ENCODE measurements at regions not wholly inside any gene's neighbourhood (a gene's known extent, or its start where the extent isn't known, plus 50 kb on each side); places are given as distances from the start of the nearest gene placed in this dataset.

- H3K18ac ChIP-seq (ENCODE audit: low read length), result no peak overlapping the region
- no peak overlapping the region for H3K14ac ChIP-seq (ENCODE audit: low read length)
- no peak overlapping the region for H3K9ac ChIP-seq (ENCODE audit: low read length)
- H3K4me3 ChIP-seq (ENCODE audit: low read depth, low read length), result no peak overlapping the region
- H3K27ac ChIP-seq (ENCODE audit: low read depth, low read length), result no peak overlapping the region
- no peak overlapping the region for H3K4ac ChIP-seq (ENCODE audit: low read depth, low read length)
- H3K79me1 ChIP-seq (ENCODE audit: low read length), result peaks cover 2% of the 10 kb centered on the region
- no peaks in the 10 kb centered on the region for H3K36me3 ChIP-seq (ENCODE audit: control insufficient read depth in 1 of 2, insufficient read depth in 2 of 2, low read length in 2 of 2)
- no peaks in the 10 kb centered on the region for H3K27me3 ChIP-seq (ENCODE audit: insufficient read depth, low read length)
- no peak overlapping the region for H3K4me2 ChIP-seq (ENCODE audit: low read length)
- H2BK12ac ChIP-seq (ENCODE audit: low read length), result peak overlapping the region; percentile 86
- no peaks in the 10 kb centered on the region for H3K9me3 ChIP-seq (ENCODE audit: insufficient read depth, low read depth, low read length)
- H2AFZ ChIP-seq (ENCODE audit: insufficient read depth, low read length, poor library complexity), result no peak overlapping the region
- H4K8ac ChIP-seq (ENCODE audit: low read depth, low read length), result no peak overlapping the region
- no CpG with 5 or more reads among the region's 2 CpGs for WGBS (ENCODE audit: extremely low coverage, insufficient coverage, insufficient read length)
- H2AK5ac ChIP-seq (ENCODE audit: low read length), result peak overlapping the region; percentile 64
- H3K79me2 ChIP-seq (ENCODE audit: control insufficient read depth, insufficient read depth, low read length, poor library complexity), result no peaks in the 10 kb centered on the region
- DNase-seq, result no peak
- H4K12ac ChIP-seq (ENCODE audit: low read depth, low read length), result no peak overlapping the region
- H2BK120ac ChIP-seq (ENCODE audit: insufficient read depth, low read length, poor library complexity), result peak overlapping the region; percentile 46
- peaks cover 0 to 3% of the 10 kb centered on the region in 2 experiments for H3K4me1 ChIP-seq (ENCODE audit: control insufficient read depth in 1 of 2, insufficient read depth in 2 of 2, low read length in 2 of 2)
- H2BK5ac ChIP-seq (ENCODE audit: low read depth, low read length, poor library complexity), result peak overlapping the region; percentile 75
- H4K91ac ChIP-seq (ENCODE audit: low read depth, low read length), result peak overlapping the region; percentile 74
- H3K23ac ChIP-seq (ENCODE audit: low read length), result no peak overlapping the region
These were observed 163.3 kb downstream of the JCAD start for GRCh38 chr10:29896053-29896452.

GRCh38 chr10:29895456-29895855, 163.9 kb downstream of the JCAD start:
- WGBS (ENCODE audit: extremely low coverage, insufficient coverage, insufficient read length), result no CpG with 5 or more reads among the region's 6 CpGs
- no peak overlapping the region for H3K23ac ChIP-seq (ENCODE audit: low read length)
- H3K9ac ChIP-seq (ENCODE audit: low read length), result no peak overlapping the region
- H4K8ac ChIP-seq (ENCODE audit: low read depth, low read length), result no peak overlapping the region
- no peaks in the 10 kb centered on the region for H3K79me2 ChIP-seq (ENCODE audit: control insufficient read depth, insufficient read depth, low read length, poor library complexity)
- H3K79me1 ChIP-seq (ENCODE audit: low read length), result peaks cover 2% of the 10 kb centered on the region
- H3K14ac ChIP-seq (ENCODE audit: low read length), result no peak overlapping the region
- H2BK120ac ChIP-seq (ENCODE audit: insufficient read depth, low read length, poor library complexity), result no peak overlapping the region
- H2BK12ac ChIP-seq (ENCODE audit: low read length), result no peak overlapping the region
- H4K91ac ChIP-seq (ENCODE audit: low read depth, low read length), result no peak overlapping the region
- H2AFZ ChIP-seq (ENCODE audit: insufficient read depth, low read length, poor library complexity), result no peak overlapping the region
- H3K4ac ChIP-seq (ENCODE audit: low read depth, low read length), result no peak overlapping the region
- no peak overlapping the region for H4K12ac ChIP-seq (ENCODE audit: low read depth, low read length)
- peaks cover 0 to 3% of the 10 kb centered on the region in 2 experiments for H3K4me1 ChIP-seq (ENCODE audit: control insufficient read depth in 1 of 2, insufficient read depth in 2 of 2, low read length in 2 of 2)
- DNase-seq, result peak; percentile 85 to 87
- H3K27ac ChIP-seq (ENCODE audit: low read depth, low read length), result peak overlapping the region; percentile 48
- no peak overlapping the region for H2AK5ac ChIP-seq (ENCODE audit: low read length)
- no peaks in the 10 kb centered on the region for H3K36me3 ChIP-seq (ENCODE audit: control insufficient read depth in 1 of 2, insufficient read depth in 2 of 2, low read length in 2 of 2)
- H3K4me2 ChIP-seq (ENCODE audit: low read length), result no peak overlapping the region
- no peak overlapping the region for H3K18ac ChIP-seq (ENCODE audit: low read length)
- no peak overlapping the region for H2BK5ac ChIP-seq (ENCODE audit: low read depth, low read length, poor library complexity)
- H3K4me3 ChIP-seq (ENCODE audit: low read depth, low read length), result no peak overlapping the region
- no peaks in the 10 kb centered on the region for H3K9me3 ChIP-seq (ENCODE audit: insufficient read depth, low read depth, low read length)
- H3K27me3 ChIP-seq (ENCODE audit: insufficient read depth, low read length), result no peaks in the 10 kb centered on the region

GRCh38 chr10:29888321-29888720, 171.1 kb downstream of the JCAD start:
- H2AFZ ChIP-seq (ENCODE audit: insufficient read depth, low read length, poor library complexity), result no peak overlapping the region
- no peak overlapping the region for H3K4me3 ChIP-seq (ENCODE audit: low read depth, low read length)
- H3K79me2 ChIP-seq (ENCODE audit: control insufficient read depth, insufficient read depth, low read length, poor library complexity), result no peaks in the 10 kb centered on the region
- no peak overlapping the region for H3K23ac ChIP-seq (ENCODE audit: low read length)
- H2BK120ac ChIP-seq (ENCODE audit: insufficient read depth, low read length, poor library complexity), result no peak overlapping the region
- H4K8ac ChIP-seq (ENCODE audit: low read depth, low read length), result no peak overlapping the region
- H4K12ac ChIP-seq (ENCODE audit: low read depth, low read length), result no peak overlapping the region
- H3K79me1 ChIP-seq (ENCODE audit: low read length), result no peaks in the 10 kb centered on the region
- H3K27me3 ChIP-seq (ENCODE audit: insufficient read depth, low read length), result no peaks in the 10 kb centered on the region
- no peak overlapping the region for H3K18ac ChIP-seq (ENCODE audit: low read length)
- no CpG with 5 or more reads among the region's 1 CpG for WGBS (ENCODE audit: extremely low coverage, insufficient coverage, insufficient read length)
- H3K14ac ChIP-seq (ENCODE audit: low read length), result no peak overlapping the region
- no peak for DNase-seq
- H3K4me2 ChIP-seq (ENCODE audit: low read length), result no peak overlapping the region
- H3K27ac ChIP-seq (ENCODE audit: low read depth, low read length), result no peak overlapping the region
- no peaks in the 10 kb centered on the region for H3K36me3 ChIP-seq (ENCODE audit: control insufficient read depth in 1 of 2, insufficient read depth in 2 of 2, low read length in 2 of 2)
- H3K9me3 ChIP-seq (ENCODE audit: insufficient read depth, low read depth, low read length), result no peaks in the 10 kb centered on the region
- H3K4ac ChIP-seq (ENCODE audit: low read depth, low read length), result no peak overlapping the region
- H2AK5ac ChIP-seq (ENCODE audit: low read length), result no peak overlapping the region
- no peak overlapping the region for H4K91ac ChIP-seq (ENCODE audit: low read depth, low read length)
- H3K9ac ChIP-seq (ENCODE audit: low read length), result no peak overlapping the region
- no peak overlapping the region for H2BK12ac ChIP-seq (ENCODE audit: low read length)
- H3K4me1 ChIP-seq (ENCODE audit: control insufficient read depth in 1 of 2, insufficient read depth in 2 of 2, low read length in 2 of 2), result peaks cover 4 to 9% of the 10 kb centered on the region in 2 experiments
- H2BK5ac ChIP-seq (ENCODE audit: low read depth, low read length, poor library complexity), result no peak overlapping the region

DNA sequence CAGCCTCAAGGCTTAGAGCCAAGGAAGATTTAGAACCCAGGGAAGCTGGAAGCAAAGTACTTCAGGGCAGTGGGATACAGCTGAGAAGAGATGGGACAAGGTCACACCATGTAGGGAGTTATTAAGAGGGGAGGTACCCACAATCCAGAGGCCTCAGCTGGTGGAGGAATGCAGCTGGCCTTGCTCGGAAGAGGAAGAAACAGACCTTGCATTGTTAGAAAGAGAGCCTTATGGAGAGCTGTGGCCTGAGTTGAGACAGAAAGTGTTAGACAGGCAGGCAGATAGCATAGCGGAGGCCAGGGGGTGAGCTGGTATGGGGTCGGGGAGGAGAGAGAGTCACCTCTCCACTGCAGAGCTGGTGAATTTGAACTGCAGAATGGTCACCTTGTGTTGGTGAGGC, 173.1 kb downstream of the JCAD start:
- WGBS (ENCODE audit: extremely low coverage, insufficient coverage, insufficient read length), result no CpG with 5 or more reads among the region's 3 CpGs
- Histone ChIP-seq H3K18ac (ENCODE audit: low read length) (no peak overlapping the region), H4K12ac (ENCODE audit: low read depth, low read length) (no peak overlapping the region), H2AFZ (ENCODE audit: insufficient read depth, low read length, poor library complexity) (no peak overlapping the region), H3K4me2 (ENCODE audit: low read length) (no peak overlapping the region), H3K27me3 (ENCODE audit: insufficient read depth, low read length) (no peaks in the 10 kb centered on the region), H3K79me2 (ENCODE audit: control insufficient read depth, insufficient read depth, low read length, poor library complexity) (no peaks in the 10 kb centered on the region), H2BK120ac (ENCODE audit: insufficient read depth, low read length, poor library complexity) (no peak overlapping the region), H3K4me1 (ENCODE audit: control insufficient read depth in 1 of 2, insufficient read depth in 2 of 2, low read length in 2 of 2) (peaks cover 12 to 19% of the 10 kb centered on the region in 2 experiments), H2AK5ac (ENCODE audit: low read length) (no peak overlapping the region), H3K4ac (ENCODE audit: low read depth, low read length) (no peak overlapping the region), H3K9me3 (ENCODE audit: insufficient read depth, low read depth, low read length) (no peaks in the 10 kb centered on the region), H3K9ac (ENCODE audit: low read length) (no peak overlapping the region), H3K79me1 (ENCODE audit: low read length) (peaks cover 4% of the 10 kb centered on the region), H2BK12ac (ENCODE audit: low read length) (no peak overlapping the region), H4K91ac (ENCODE audit: low read depth, low read length) (no peak overlapping the region), H3K23ac (ENCODE audit: low read length) (no peak overlapping the region), H3K36me3 (ENCODE audit: control insufficient read depth in 1 of 2, insufficient read depth in 2 of 2, low read length in 2 of 2) (no peaks in the 10 kb centered on the region), H3K14ac (ENCODE audit: low read length) (no peak overlapping the region), H3K4me3 (ENCODE audit: low read depth, low read length) (no peak overlapping the region), H3K27ac (ENCODE audit: low read depth, low read length) (no peak overlapping the region), H2BK5ac (ENCODE audit: low read depth, low read length, poor library complexity) (no peak overlapping the region), H4K8ac (ENCODE audit: low read depth, low read length) (no peak overlapping the region)
- no peak for DNase-seq

All from trophoblast cell (in vitro differentiated cells and primary cell).